Neural cell (in vitro differentiated cells): ENCODE measurements at regions not wholly inside any gene's neighbourhood (a gene's known extent, or its start where the extent isn't known, plus 50 kb on each side); places are given as distances from the start of the nearest gene placed in this dataset.

Source experiments
- H2AFZ ChIP-seq: fragments of 200-600, 300-800 bp; sonication (generic), shearing (Covaris generic); 2 replicates; pipeline ENCODE4 v1.6.0; 2014; ENCODE audit warnings: low read depth, mild to moderate bottlenecking, antibody characterized with exemption, low read length, moderate library complexity
- H3F3A ChIP-seq: fragments of 200-600 bp; shearing (Covaris generic); 2 replicates; pipeline ENCODE4 v1.6.1; 2016; ENCODE audit warnings: mild to moderate bottlenecking, moderate library complexity, mixed read lengths, antibody characterized with exemption, low read length; ENCODE audit not compliant: insufficient read depth, poor library complexity, severe bottlenecking
- H3K27ac ChIP-seq: fragments of 200-600, 300-800 bp; sonication (generic), shearing (Covaris generic); 2 replicates; pipeline ENCODE4 v1.5.1; 2014; ENCODE audit warnings: mild to moderate bottlenecking, low read length, moderate library complexity
- H3K27me3 ChIP-seq: fragments of 300-800, 200-600 bp; sonication (generic), shearing (Covaris generic); 2 replicates; pipeline ENCODE4 v1.6.0; 2014; ENCODE audit warnings: mild to moderate bottlenecking, low read depth, low read length, moderate library complexity; ENCODE audit not compliant: insufficient read depth
- H3K36me3 ChIP-seq: fragments of 300-800, 200-600 bp; sonication (generic), shearing (Covaris generic); 2 replicates; pipeline ENCODE4 v1.5.1; 2014; ENCODE audit warnings: mild to moderate bottlenecking, antibody characterized with exemption, low read length, moderate library complexity; ENCODE audit not compliant: insufficient read depth
- H3K4me2 ChIP-seq: fragments of 300-800, 200-600 bp; sonication (generic), shearing (Covaris generic); 2 replicates; pipeline ENCODE4 v1.6.0; 2014; ENCODE audit warnings: mild to moderate bottlenecking, low read length
- H3K4me3 ChIP-seq: fragments of 300-800, 200-600 bp; sonication (generic), shearing (Covaris generic); 2 replicates; pipeline ENCODE4 v1.5.1; 2014; ENCODE audit warnings: mild to moderate bottlenecking, low read length, moderate library complexity
- H3K79me2 ChIP-seq: fragments of 200-600 bp; shearing (Covaris generic); replicated peaks from 2 replicates; pipeline ENCODE4 v1.6.0; 2014; ENCODE audit warnings: mild to moderate bottlenecking, low read length, moderate library complexity; ENCODE audit not compliant: insufficient read depth
- H3K9ac ChIP-seq: fragments of 300-800, 200-600 bp; sonication (generic), shearing (Covaris generic); 2 replicates; pipeline ENCODE4 v1.6.1; 2016; ENCODE audit warnings: mild to moderate bottlenecking, low read length, mixed read lengths
- H3K9me2 ChIP-seq: fragments of 200-600 bp; shearing (Covaris generic); 2 replicates; pipeline ENCODE4 v1.6.1; 2016; ENCODE audit warnings: mild to moderate bottlenecking, low read length, mixed read lengths; ENCODE audit not compliant: insufficient read depth
- H3K9me3 ChIP-seq: fragments of 200-600, 300-800 bp; sonication (generic), shearing (Covaris generic); 2 replicates; pipeline ENCODE4 v1.6.1; 2016; ENCODE audit warnings: mild to moderate bottlenecking, mixed run types, low read length, moderate library complexity, mixed read lengths
- H4K20me1 ChIP-seq: fragments of 200-600 bp; shearing (Covaris generic); 2 replicates; pipeline ENCODE4 v1.6.1; 2016; ENCODE audit warnings: mild to moderate bottlenecking, mixed run types; ENCODE audit not compliant: insufficient read depth
- CTCF ChIP-seq: fragments of 450-650 bp; IDR thresholded peaks from 2 replicates; pipeline ENCODE4 v1.5.1; 2014; ENCODE audit warnings: antibody characterized with exemption, mild to moderate bottlenecking, moderate library complexity; ENCODE audit not compliant: poor library complexity, severe bottlenecking
- EP300 ChIP-seq: fragments of 450-650 bp; conservative IDR thresholded peaks from 2 replicates; pipeline ENCODE4 v1.6.1; 2014; ENCODE audit warnings: antibody characterized with exemption, mild to moderate bottlenecking, moderate library complexity; ENCODE audit not compliant: poor library complexity, severe bottlenecking
- EZH2 ChIP-seq: fragments of 200-600, 300-800 bp; shearing (Covaris generic), sonication (generic); IDR thresholded peaks from 2 replicates; pipeline ENCODE4 v1.6.1; 2014; ENCODE audit warnings: antibody characterized with exemption, low read length, borderline replicate concordance, mild to moderate bottlenecking; ENCODE audit not compliant: insufficient read depth, poor library complexity, severe bottlenecking
- MXI1 ChIP-seq: fragments of 450-650 bp; conservative IDR thresholded peaks from 2 replicates; pipeline ENCODE4 v1.6.1; 2014; ENCODE audit warnings: antibody characterized with exemption, mild to moderate bottlenecking; ENCODE audit not compliant: poor library complexity, severe bottlenecking
- POLR2AphosphoS5 ChIP-seq: IDR thresholded peaks from 2 replicates; pipeline ENCODE4 v1.6.1; 2012
- RAD21 ChIP-seq: fragments of 450-650 bp; conservative IDR thresholded peaks from 2 replicates; pipeline ENCODE4 v1.6.1; 2014; ENCODE audit warnings: antibody characterized with exemption, mild to moderate bottlenecking, moderate library complexity
- SMC3 ChIP-seq: fragments of 450-650 bp; conservative IDR thresholded peaks from 2 replicates; pipeline ENCODE4 v1.6.1; 2014; ENCODE audit warnings: antibody characterized with exemption, mild to moderate bottlenecking, moderate library complexity; ENCODE audit not compliant: poor library complexity
- TAF1 ChIP-seq: IDR thresholded peaks from 2 replicates; pipeline ENCODE4 v1.6.1; 2012; ENCODE audit warnings: low read depth
- TF ChIP-seq, protein P1 (sequence below): IDR thresholded peaks from 2 replicates; pipeline ENCODE4 v1.6.1; 2012; ENCODE audit warnings: borderline replicate concordance

DNA sequence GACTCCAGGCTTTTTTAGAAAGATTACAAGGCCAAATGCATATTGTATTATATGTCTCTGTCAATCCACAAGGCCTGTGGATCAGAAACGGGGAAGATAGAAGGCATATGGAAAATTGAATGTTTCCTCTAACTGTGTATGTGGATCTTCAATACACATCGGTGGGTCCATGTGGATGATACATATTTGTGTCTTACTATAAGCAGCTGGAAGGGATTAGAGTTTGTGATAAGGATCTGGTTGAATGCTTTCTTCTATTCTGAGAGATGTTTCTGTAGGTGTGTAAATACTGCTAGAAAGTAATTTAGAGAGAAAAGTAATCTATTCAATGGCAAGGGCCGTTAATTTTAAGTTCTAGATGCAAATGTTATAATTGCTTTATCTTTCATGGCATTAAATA is 137.8 kb upstream of the AKR1E2 start:
- TF ChIP-seq MXI1 = no peak
- no peak for TF ChIP-seq POLR2AphosphoS5
- TF ChIP-seq SMC3 = no peak
- TF ChIP-seq, protein P1, sequence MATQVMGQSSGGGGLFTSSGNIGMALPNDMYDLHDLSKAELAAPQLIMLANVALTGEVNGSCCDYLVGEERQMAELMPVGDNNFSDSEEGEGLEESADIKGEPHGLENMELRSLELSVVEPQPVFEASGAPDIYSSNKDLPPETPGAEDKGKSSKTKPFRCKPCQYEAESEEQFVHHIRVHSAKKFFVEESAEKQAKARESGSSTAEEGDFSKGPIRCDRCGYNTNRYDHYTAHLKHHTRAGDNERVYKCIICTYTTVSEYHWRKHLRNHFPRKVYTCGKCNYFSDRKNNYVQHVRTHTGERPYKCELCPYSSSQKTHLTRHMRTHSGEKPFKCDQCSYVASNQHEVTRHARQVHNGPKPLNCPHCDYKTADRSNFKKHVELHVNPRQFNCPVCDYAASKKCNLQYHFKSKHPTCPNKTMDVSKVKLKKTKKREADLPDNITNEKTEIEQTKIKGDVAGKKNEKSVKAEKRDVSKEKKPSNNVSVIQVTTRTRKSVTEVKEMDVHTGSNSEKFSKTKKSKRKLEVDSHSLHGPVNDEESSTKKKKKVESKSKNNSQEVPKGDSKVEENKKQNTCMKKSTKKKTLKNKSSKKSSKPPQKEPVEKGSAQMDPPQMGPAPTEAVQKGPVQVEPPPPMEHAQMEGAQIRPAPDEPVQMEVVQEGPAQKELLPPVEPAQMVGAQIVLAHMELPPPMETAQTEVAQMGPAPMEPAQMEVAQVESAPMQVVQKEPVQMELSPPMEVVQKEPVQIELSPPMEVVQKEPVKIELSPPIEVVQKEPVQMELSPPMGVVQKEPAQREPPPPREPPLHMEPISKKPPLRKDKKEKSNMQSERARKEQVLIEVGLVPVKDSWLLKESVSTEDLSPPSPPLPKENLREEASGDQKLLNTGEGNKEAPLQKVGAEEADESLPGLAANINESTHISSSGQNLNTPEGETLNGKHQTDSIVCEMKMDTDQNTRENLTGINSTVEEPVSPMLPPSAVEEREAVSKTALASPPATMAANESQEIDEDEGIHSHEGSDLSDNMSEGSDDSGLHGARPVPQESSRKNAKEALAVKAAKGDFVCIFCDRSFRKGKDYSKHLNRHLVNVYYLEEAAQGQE = no peak
- no peak for TF ChIP-seq CTCF
- no peak for TF ChIP-seq TAF1
- TF ChIP-seq RAD21 = no peak
- no peak for TF ChIP-seq EP300
- no peak for TF ChIP-seq EZH2
- Histone ChIP-seq H3K9me2 (no peaks in the 10 kb centered on the region), H3K27me3 (no peaks in the 10 kb centered on the region), H3K4me3 (no peak overlapping the region), H3F3A (no peaks in the 10 kb centered on the region), H3K79me2 (no peaks in the 10 kb centered on the region), H3K36me3 (no peaks in the 10 kb centered on the region), H3K9ac (no peak overlapping the region), H3K4me2 (no peak overlapping the region), H3K27ac (no peak overlapping the region), H4K20me1 (no peaks in the 10 kb centered on the region), H2AFZ (no peak overlapping the region), H3K9me3 (no peaks in the 10 kb centered on the region)

DNA sequence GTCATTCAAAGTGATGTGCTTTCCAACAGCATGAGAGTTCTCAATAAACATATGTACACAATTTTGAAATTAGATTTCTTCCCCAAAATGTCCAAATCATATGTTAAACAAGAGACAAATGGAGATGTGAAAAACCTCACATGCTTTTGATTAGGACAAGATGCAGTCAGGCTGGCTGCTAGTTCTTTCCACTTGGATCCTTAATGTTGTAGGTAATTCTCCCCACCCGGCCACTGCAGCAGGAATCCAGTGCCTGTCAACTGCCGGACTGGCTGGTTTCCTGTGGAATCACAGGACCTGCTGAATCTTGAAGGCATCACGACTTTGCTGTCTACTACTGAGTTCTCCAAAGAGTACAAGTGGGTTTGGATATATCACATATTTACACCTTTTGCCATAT is 138.6 kb upstream of the AKR1E2 start:
- H3K36me3 ChIP-seq = no peaks in the 10 kb centered on the region
- no peaks in the 10 kb centered on the region for H3K9me2 ChIP-seq
- no peaks in the 10 kb centered on the region for H3F3A ChIP-seq
- no peaks in the 10 kb centered on the region for H3K79me2 ChIP-seq
- TF ChIP-seq RAD21 (no peak), POLR2AphosphoS5 (no peak), CTCF (no peak), EZH2 (no peak), SMC3 (no peak), MXI1 (no peak), EP300 (no peak)
- TF ChIP-seq, protein P1 = no peak
- H3K9me3 ChIP-seq = no peaks in the 10 kb centered on the region
- H3K27ac ChIP-seq = no peak overlapping the region
- no peaks in the 10 kb centered on the region for H3K27me3 ChIP-seq
- H3K4me2 ChIP-seq = no peak overlapping the region
- H4K20me1 ChIP-seq = no peaks in the 10 kb centered on the region
- H3K4me3 ChIP-seq = no peak overlapping the region
- no peak overlapping the region for H2AFZ ChIP-seq
- H3K9ac ChIP-seq = no peak overlapping the region
